Ecto neural progenitor cell (in vitro differentiated cells): ENCODE measurements at regions not wholly inside any gene's neighbourhood (a gene's known extent, or its start where the extent isn't known, plus 50 kb on each side); places are given as distances from the start of the nearest gene placed in this dataset.
A peak's percentile ranks its signal among the peaks of the same experiment; 100 is the strongest.
"Not testable (repeated sequence)": the region's sequence is repeated elsewhere in the genome, so short reads cannot be mapped to it uniquely, and the experiment has no call there.

Experiments used
- DNase-seq: peaks from one replicate; pipeline ENCODE4 v3.0.0-alpha.2; 2018; ENCODE audit warnings: low spot score

GRCh38 chr17:33564146-33564545 lies 271.1 kb upstream of the ASIC2 start:
- DNase-seq: no peak

GRCh38 chr17:33567223-33567622 lies 274.1 kb upstream of the ASIC2 start:
- DNase-seq: no peak

GRCh38 chr17:33572615-33573014 lies 279.5 kb upstream of the ASIC2 start:
- no peak for DNase-seq

GRCh38 chr17:33574942-33575445 lies 281.9 kb upstream of the ASIC2 start:
- no peak for DNase-seq

- DNase-seq: not testable (repeated sequence)
Measured at GRCh38 chr17:33579740-33580139, 286.6 kb upstream of the ASIC2 start.

- no peak for DNase-seq
Measured at GRCh38 chr17:33580215-33580614, 287.1 kb upstream of the ASIC2 start.

- no peak for DNase-seq
Measured at GRCh38 chr17:33582661-33583060, 289.6 kb upstream of the ASIC2 start.

- no peak for DNase-seq
Measured at GRCh38 chr17:33583518-33584417, 290.7 kb upstream of the ASIC2 start.

- DNase-seq: no peak
Measured at GRCh38 chr17:33593991-33594390, 300.9 kb upstream of the ASIC2 start.

GRCh38 chr17:33595828-33596227 lies 302.7 kb upstream of the ASIC2 start:
- no peak for DNase-seq

GRCh38 chr17:33596899-33597298 lies 303.8 kb upstream of the ASIC2 start:
- DNase-seq: no peak

GRCh38 chr17:33598797-33599196 lies 305.7 kb upstream of the ASIC2 start:
- DNase-seq: no peak

- DNase-seq: peak; percentile 63
Measured at GRCh38 chr17:33602981-33603380, 309.9 kb upstream of the ASIC2 start.

- no peak for DNase-seq
Measured at GRCh38 chr17:33603789-33604188, 310.7 kb upstream of the ASIC2 start.

GRCh38 chr17:33611532-33611931 lies 318.4 kb upstream of the ASIC2 start:
- no peak for DNase-seq

GRCh38 chr17:33615861-33616260 lies 322.8 kb upstream of the ASIC2 start:
- no peak for DNase-seq

- DNase-seq: no peak
Measured at GRCh38 chr17:33623841-33624240, 330.7 kb upstream of the ASIC2 start.

GRCh38 chr17:33628500-33629346 lies 335.6 kb upstream of the ASIC2 start:
- no peak for DNase-seq

- no peak for DNase-seq
Measured at GRCh38 chr17:33633446-33633845, 340.4 kb upstream of the ASIC2 start.

GRCh38 chr17:33637534-33637933 lies 344.4 kb upstream of the ASIC2 start:
- no peak for DNase-seq

- DNase-seq: no peak
Measured at GRCh38 chr17:33639103-33639880, 346.2 kb upstream of the ASIC2 start.

- DNase-seq: peak; percentile 64
Measured at GRCh38 chr17:33640629-33641028, 347.5 kb upstream of the ASIC2 start.
